Panc1 (cell line): ENCODE measurements at regions not wholly inside any gene's neighbourhood (a gene's known extent, or its start where the extent isn't known, plus 50 kb on each side); places are given as distances from the start of the nearest gene placed in this dataset.

ENCODE experiments used
- TF ChIP-seq, protein P1 (sequence below): fragments of 450-650 bp; IDR thresholded peaks from 2 replicates; pipeline ENCODE4 v1.5.1; 2017; ENCODE audit warnings: mild to moderate bottlenecking
- TF ChIP-seq, protein P2 (sequence below), 2 experiments: IDR thresholded peaks; 2 replicates each; pipeline ENCODE4 v1.6.1; 2011 to 2012; ENCODE audit warnings: low read depth in 2 of 2, control low read depth in 1 of 2, low read length in 1 of 2, mild to moderate bottlenecking in 1 of 2, moderate library complexity in 1 of 2; ENCODE audit not compliant: insufficient read depth in 1 of 2

DNA sequence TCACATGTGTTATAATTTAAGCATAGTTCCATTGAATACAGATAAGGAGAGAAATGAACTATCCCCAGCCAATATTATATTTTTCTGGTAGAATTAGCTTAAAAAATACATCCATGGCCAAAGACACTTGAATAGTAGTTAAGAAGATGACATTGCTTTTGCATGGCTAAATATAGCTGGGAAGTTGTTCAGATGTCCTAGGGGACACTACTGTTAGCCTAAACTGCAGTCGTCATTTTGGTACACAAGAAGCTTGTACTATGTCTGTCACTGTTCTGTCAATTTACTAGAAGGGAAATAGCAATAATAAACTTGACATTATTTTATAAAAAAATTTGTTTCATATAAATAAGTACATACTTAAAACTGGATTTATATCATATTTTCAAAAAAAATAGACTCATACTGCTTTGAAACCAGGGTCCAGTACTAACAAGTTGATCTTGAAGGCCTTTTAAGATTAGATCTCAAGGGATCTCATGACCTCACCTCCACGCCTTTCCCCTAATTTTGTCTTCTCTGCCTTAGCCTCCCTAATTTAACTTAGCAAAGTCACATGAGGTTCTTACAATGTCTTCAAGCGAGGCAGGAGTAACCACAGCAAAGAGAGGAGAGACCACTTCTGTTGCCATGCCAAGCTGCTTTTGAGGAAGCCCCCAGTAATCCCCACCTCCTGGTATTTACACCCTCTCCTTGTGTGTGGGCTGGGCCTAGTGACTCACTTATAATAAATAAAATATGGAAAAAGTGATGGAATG, 81.0 kb downstream of the AVPR1A start:
- TF ChIP-seq, protein P1, sequence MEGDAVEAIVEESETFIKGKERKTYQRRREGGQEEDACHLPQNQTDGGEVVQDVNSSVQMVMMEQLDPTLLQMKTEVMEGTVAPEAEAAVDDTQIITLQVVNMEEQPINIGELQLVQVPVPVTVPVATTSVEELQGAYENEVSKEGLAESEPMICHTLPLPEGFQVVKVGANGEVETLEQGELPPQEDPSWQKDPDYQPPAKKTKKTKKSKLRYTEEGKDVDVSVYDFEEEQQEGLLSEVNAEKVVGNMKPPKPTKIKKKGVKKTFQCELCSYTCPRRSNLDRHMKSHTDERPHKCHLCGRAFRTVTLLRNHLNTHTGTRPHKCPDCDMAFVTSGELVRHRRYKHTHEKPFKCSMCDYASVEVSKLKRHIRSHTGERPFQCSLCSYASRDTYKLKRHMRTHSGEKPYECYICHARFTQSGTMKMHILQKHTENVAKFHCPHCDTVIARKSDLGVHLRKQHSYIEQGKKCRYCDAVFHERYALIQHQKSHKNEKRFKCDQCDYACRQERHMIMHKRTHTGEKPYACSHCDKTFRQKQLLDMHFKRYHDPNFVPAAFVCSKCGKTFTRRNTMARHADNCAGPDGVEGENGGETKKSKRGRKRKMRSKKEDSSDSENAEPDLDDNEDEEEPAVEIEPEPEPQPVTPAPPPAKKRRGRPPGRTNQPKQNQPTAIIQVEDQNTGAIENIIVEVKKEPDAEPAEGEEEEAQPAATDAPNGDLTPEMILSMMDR, result no peak
- TF ChIP-seq, protein P2, sequence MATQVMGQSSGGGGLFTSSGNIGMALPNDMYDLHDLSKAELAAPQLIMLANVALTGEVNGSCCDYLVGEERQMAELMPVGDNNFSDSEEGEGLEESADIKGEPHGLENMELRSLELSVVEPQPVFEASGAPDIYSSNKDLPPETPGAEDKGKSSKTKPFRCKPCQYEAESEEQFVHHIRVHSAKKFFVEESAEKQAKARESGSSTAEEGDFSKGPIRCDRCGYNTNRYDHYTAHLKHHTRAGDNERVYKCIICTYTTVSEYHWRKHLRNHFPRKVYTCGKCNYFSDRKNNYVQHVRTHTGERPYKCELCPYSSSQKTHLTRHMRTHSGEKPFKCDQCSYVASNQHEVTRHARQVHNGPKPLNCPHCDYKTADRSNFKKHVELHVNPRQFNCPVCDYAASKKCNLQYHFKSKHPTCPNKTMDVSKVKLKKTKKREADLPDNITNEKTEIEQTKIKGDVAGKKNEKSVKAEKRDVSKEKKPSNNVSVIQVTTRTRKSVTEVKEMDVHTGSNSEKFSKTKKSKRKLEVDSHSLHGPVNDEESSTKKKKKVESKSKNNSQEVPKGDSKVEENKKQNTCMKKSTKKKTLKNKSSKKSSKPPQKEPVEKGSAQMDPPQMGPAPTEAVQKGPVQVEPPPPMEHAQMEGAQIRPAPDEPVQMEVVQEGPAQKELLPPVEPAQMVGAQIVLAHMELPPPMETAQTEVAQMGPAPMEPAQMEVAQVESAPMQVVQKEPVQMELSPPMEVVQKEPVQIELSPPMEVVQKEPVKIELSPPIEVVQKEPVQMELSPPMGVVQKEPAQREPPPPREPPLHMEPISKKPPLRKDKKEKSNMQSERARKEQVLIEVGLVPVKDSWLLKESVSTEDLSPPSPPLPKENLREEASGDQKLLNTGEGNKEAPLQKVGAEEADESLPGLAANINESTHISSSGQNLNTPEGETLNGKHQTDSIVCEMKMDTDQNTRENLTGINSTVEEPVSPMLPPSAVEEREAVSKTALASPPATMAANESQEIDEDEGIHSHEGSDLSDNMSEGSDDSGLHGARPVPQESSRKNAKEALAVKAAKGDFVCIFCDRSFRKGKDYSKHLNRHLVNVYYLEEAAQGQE (IDR thresholded peaks at IDR 0.05; ENCODE audit: insufficient read depth in 1 of 2, low read depth in 2 of 2, low read length in 1 of 2), result no peak
